Activated CD8-positive, alpha-beta T cell treated with anti-CD3 and anti-CD28 coated beads, Interleukin-2, amount 10 ng/mL, durations not matched to agents 7 days and 5 days (primary cell): ENCODE measurements at regions not wholly inside any gene's neighbourhood (a gene's known extent, or its start where the extent isn't known, plus 50 kb on each side); places are given as distances from the start of the nearest gene placed in this dataset.
"Not testable (repeated sequence)": the region's sequence is repeated elsewhere in the genome, so short reads cannot be mapped to it uniquely, and the experiment has no call there.

Experiments used
- ATAC-seq: fragments of 150-1000 bp; cut with Tn5 transposase; one replicate; pipeline ENCODE4 v1.10.0; 2021; ENCODE audit warnings: moderate library complexity
- CTCF ChIA-PET: fragments of 350-600 bp; sonication (Branson Sonifier 250); formaldehyde crosslinking; loops from one replicate; lab custom pipeline; 2021; ENCODE audit warnings: antibody characterized with exemption; lab: Charles Lee
- POLR2A ChIA-PET: fragments of 350-600 bp; sonication (Branson Sonifier 250); formaldehyde crosslinking; loops from one replicate; lab custom pipeline; 2021; ENCODE audit warnings: antibody characterized with exemption; lab: Charles Lee
- DNase-seq: peaks from one replicate; pipeline ENCODE4 v3.0.0-alpha.2; 2020
- H3K27ac Mint-ChIP-seq: one replicate; pipeline ENCODE4 v1.8.0; 2021; ENCODE audit warnings: mild to moderate bottlenecking, mixed read lengths
- H3K27me3 Mint-ChIP-seq: one replicate; pipeline ENCODE4 v1.8.0; 2021; ENCODE audit warnings: low read depth, mixed read lengths
- H3K36me3 Mint-ChIP-seq: one replicate; pipeline ENCODE4 v1.8.0; 2021; ENCODE audit warnings: low read depth, mixed read lengths
- H3K4me1 Mint-ChIP-seq: one replicate; pipeline ENCODE4 v1.8.0; 2021; ENCODE audit warnings: low read depth, mixed read lengths
- H3K4me3 Mint-ChIP-seq: one replicate; pipeline ENCODE4 v1.8.0; 2021; ENCODE audit warnings: mild to moderate bottlenecking, mixed read lengths
- H3K9me3 Mint-ChIP-seq: one replicate; pipeline ENCODE4 v1.8.0; 2022; ENCODE audit warnings: mixed read lengths; ENCODE audit not compliant: insufficient read depth

DNA sequence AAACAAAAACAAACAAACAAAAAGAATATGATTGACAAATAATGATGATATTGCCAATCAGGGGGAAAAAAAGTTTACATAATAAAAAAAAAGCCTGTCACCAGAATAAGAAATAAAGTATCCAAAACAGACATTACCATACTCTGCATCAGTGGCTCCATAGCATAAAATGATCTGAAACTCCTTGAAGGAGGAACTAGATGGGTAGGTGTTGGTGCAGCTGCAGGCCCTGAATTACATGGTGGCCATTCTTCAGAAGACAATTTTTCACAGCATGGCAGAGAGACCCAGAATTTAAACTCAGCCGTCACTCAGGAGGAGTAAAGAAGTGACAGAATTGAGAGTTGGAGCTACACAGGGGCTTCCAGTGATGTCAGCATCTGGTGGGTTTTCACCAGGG, 60.2 kb downstream of the GLUL start:
- DNase-seq (no peak), ATAC-seq (no peak)
- Mint-ChIP-seq H3K9me3 (no peaks in the 10 kb centered on the region), H3K36me3 (no peaks in the 10 kb centered on the region), H3K4me1 (peaks cover 6% of the 10 kb centered on the region), H3K4me3 (no peak overlapping the region), H3K27me3 (peaks cover 2% of the 10 kb centered on the region), H3K27ac (no peak overlapping the region)
- ChIA-PET POLR2A (no interaction called here), CTCF (no interaction called here)

DNA sequence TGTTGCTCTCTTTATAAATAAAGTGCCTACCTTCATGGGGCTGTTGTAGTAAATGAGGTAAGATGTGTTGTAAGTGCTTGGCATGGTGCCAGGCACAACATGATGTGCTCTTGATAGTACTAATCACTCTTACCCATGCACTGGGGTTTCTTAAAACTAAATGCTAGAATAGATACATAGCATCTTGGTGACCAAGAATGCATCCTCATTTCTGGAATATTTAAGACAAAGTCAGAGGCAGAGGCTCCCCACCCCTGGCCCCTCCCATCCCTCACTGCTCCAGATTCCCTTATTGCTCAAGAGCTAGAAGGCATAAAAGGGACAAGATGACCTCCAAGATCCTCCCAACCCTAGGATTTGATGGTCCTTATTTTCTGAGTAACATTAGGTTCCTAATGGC, 61.3 kb downstream of the GLUL start:
- Mint-ChIP-seq H3K4me3 (no peak overlapping the region), H3K27ac (no peak overlapping the region), H3K4me1 (peaks cover 5% of the 10 kb centered on the region), H3K36me3 (no peaks in the 10 kb centered on the region), H3K27me3 (no peaks in the 10 kb centered on the region), H3K9me3 (no peaks in the 10 kb centered on the region)
- DNase-seq (no peak), ATAC-seq (no peak)
- CTCF ChIA-PET = no interaction called here
- POLR2A ChIA-PET = no interaction called here

DNA sequence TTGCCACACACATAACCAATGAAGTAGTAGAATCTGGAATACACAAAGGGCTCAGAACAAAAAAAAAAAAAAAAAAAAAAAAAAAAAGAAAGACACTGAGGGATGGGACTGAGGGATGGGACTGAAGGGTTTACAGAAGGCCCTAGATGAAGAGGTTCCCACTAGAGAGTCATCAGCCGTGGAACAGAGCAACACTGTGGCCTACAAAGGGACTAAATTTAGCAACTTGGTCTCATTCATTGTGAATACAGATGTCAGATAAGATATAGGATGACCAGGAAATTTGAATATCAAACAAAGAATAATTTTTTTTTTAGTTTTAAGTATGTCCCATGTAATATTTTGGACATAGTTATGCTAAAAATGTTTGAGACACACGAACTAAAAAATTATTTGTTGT, 62.1 kb downstream of the GLUL start:
- Mint-ChIP-seq H3K4me1 (no peaks in the 10 kb centered on the region), H3K36me3 (no peaks in the 10 kb centered on the region), H3K27me3 (no peaks in the 10 kb centered on the region), H3K4me3 (no peak overlapping the region), H3K27ac (no peak overlapping the region), H3K9me3 (no peaks in the 10 kb centered on the region)
- ATAC-seq (no peak), DNase-seq (no peak)
- ChIA-PET POLR2A (no interaction called here), CTCF (no interaction called here)

DNA sequence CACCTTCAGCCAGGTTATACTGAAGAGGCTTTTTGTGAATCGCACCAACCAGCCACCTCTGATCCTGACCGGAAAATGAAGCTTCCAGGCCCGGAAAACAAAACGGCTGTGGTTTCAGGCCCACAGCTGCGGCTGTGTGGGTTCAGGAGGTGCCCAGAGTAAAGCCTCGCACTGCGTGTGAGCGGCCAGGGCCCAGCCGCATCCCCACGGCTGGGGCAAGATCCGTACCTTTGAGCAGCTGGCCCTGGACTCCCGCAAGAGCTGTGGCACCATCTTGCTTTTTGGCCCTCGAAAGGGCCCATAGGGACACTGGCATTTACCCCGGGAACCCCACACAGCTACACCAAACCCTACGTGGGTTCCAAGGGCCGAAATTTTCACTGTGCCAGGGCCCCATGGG, 63.0 kb downstream of the GLUL start:
- H3K27me3 Mint-ChIP-seq = no peaks in the 10 kb centered on the region
- no peaks in the 10 kb centered on the region for H3K4me1 Mint-ChIP-seq
- no peak overlapping the region for H3K27ac Mint-ChIP-seq
- ChIA-PET CTCF (interaction anchor here (1.2 kb wide), 1 partner anchor 8 kb away, joined by 3 read pairs; no protein-coding TSS in a partner anchor), POLR2A (interaction anchor here (0.6 kb wide), 1 partner anchor 387 kb away, joined by 3 read pairs; no protein-coding TSS in a partner anchor)
- ATAC-seq (no peak), DNase-seq (no peak)
- no peak overlapping the region for H3K4me3 Mint-ChIP-seq
- H3K36me3 Mint-ChIP-seq = no peaks in the 10 kb centered on the region
- no peaks in the 10 kb centered on the region for H3K9me3 Mint-ChIP-seq

DNA sequence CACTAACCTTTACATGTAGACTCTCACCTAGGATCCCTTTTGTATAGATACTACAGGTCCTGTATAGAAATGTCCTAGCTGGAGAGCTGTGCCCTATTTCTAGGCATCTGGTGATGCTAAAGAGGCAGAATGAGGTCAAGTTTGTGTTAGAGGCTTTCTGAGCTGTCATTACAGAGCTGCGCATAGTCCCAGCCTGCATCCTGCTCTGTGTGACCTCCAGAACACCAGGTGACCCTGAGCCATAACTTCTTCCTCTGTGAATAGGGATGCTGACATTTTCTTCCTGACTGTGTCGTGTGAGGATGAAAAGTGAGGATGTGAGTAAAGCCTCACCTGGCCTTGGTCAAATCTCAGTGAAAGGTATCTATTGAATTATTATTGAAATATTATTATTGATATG, 66.3 kb downstream of the GLUL start:
- Mint-ChIP-seq H3K36me3 (no peaks in the 10 kb centered on the region), H3K9me3 (no peaks in the 10 kb centered on the region), H3K4me3 (no peak overlapping the region), H3K4me1 (no peaks in the 10 kb centered on the region), H3K27ac (no peak overlapping the region), H3K27me3 (no peaks in the 10 kb centered on the region)
- ATAC-seq = no peak
- CTCF ChIA-PET = interaction anchor here (1.4 kb wide), 1 partner anchor 182 kb away, joined by 3 read pairs; no protein-coding TSS in a partner anchor
- POLR2A ChIA-PET = no interaction called here
- DNase-seq = no peak

DNA sequence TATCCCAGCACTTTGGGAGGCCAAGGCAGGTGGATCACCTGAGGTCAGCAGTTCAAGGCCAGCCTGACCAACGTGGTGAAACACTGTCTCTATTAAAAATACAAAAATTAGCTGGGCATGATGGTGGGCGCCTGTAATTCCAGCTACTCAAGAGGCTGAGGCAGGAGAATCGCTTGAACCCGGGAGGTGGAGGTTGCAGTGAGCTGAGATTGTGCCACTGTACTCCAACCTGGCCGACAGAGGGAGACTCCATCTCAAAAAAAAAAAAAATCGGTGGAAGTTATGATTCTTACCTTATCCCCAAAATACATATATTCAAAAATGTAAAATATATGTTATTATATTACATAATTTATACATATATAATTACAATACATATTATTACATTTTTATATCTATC, 70.1 kb downstream of the GLUL start:
- POLR2A ChIA-PET = not testable (repeated sequence)

DNA sequence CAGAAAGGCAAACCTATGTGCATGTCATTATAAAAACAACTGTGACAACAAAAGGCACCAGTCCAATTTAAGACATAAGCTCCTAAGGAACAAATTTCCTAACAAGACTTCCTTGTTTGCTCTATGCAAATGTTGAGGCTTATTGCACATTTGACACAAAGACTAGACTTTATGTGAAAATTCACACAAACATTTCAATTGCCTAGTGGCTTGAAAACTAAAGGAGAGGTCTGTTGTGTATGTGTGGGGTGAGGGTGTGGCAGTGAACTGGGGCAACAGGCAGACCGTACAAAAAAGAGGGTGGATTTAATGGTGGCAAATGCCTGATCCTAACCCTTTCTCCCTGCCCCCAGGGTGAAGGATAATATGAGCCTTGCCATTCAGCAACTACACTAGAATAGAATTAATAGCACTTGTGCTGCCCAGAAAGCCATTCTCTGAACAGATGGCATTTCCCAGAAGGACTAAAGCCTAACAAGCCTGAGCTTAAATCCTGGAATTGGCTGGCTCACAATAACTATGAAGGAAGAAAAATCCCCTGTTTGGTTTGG, 73.9 kb downstream of the GLUL start:
- Mint-ChIP-seq H3K4me3 (no peak overlapping the region), H3K27me3 (no peaks in the 10 kb centered on the region), H3K9me3 (no peaks in the 10 kb centered on the region), H3K27ac (no peak overlapping the region), H3K4me1 (no peaks in the 10 kb centered on the region), H3K36me3 (no peaks in the 10 kb centered on the region)
- CTCF ChIA-PET = no interaction called here
- POLR2A ChIA-PET = no interaction called here
- ATAC-seq = no peak
- DNase-seq = no peak

More for the DNA sequence above, 70.1 kb downstream of the GLUL start:
- H3K4me3 Mint-ChIP-seq, H3K9me3 Mint-ChIP-seq, H3K27ac Mint-ChIP-seq, ATAC-seq, H3K36me3 Mint-ChIP-seq, DNase-seq, H3K4me1 Mint-ChIP-seq, H3K27me3 Mint-ChIP-seq, CTCF ChIA-PET: not testable (repeated sequence)

DNA sequence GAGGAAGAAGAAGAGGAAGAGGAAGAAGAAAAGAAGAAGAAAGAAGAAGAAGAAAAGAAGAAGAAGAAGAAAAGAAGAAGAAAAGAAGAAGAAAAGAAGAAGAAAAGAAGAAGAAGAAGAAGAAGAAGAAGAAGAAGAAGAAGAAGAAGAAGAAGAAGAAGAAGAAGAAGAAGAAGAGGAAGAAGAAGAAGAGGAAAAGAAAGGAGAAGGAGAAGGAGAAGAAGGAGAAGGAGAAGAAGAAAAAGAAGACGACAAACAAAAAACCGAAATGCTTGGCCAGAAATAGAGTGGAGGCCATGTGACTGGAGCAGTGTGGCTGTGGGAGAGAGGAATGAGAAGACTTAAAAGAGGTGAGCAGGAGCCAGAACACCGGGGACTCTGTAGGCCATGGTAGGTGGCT, 75.1 kb downstream of the GLUL start:
- H3K9me3 Mint-ChIP-seq, ATAC-seq, H3K27me3 Mint-ChIP-seq, CTCF ChIA-PET, POLR2A ChIA-PET, H3K27ac Mint-ChIP-seq, H3K4me1 Mint-ChIP-seq, H3K36me3 Mint-ChIP-seq, DNase-seq, H3K4me3 Mint-ChIP-seq: not testable (repeated sequence)

DNA sequence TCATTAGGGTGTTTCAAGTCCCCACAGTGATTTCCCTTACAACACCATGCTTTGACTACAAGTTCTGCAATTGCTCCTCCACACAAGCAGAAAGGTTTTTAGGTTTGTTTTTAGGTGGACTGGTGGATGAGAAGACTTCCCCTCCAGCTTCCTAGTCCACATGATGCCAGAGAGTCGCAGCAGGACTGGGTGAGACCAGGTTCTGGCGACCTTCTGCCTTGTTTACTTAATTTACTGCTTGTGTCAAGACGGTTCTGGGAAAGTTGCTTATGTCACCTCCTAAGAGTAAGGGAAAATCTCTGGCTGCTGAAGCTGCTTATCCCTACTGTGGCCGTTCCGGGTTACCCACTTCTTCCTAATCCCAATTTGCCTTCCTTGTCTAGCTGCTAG, 76.4 kb downstream of the GLUL start:
- CTCF ChIA-PET = no interaction called here
- Mint-ChIP-seq H3K9me3 (no peaks in the 10 kb centered on the region), H3K4me1 (no peaks in the 10 kb centered on the region), H3K27me3 (peaks cover 1% of the 10 kb centered on the region), H3K4me3 (no peak overlapping the region), H3K36me3 (no peaks in the 10 kb centered on the region), H3K27ac (no peak overlapping the region)
- POLR2A ChIA-PET = no interaction called here
- ATAC-seq (no peak), DNase-seq (no peak)

DNA sequence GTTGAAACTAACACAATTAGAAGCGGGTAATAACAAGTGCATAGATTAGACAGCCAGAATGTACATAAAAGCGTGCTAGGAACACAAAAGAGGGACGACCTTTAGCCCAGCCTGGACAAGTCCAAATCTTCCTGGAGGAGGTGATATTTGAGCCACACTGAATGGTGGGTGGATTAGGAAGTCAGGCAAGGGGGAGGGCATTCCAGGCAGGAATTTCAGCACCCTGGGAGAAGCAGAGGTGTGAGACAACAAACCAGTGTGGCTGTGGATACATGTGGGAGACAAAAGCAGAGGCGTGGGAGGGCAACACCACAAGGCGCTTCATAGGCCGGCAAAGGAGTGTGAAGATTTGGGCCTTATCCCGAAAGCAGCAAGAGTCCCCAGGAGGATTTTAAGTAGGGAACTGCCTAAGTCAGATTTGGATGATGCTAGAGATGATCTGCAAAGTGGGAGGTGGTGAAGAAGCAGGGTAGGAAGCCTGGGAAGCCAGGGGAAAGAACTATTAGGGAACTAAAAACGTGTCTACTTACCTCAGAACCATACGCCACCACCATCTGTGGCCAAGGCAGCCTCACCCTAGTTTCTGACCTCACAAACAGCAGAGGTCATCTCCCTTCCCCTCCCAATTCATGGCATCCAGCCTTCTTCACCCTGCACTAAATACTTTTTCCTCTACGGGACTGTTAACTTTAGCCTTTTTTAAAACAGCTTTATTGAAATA, 81.8 kb downstream of the GLUL start:
- Mint-ChIP-seq H3K36me3 (no peaks in the 10 kb centered on the region), H3K27me3 (peaks cover 1% of the 10 kb centered on the region), H3K4me3 (no peak overlapping the region), H3K9me3 (no peaks in the 10 kb centered on the region), H3K4me1 (no peaks in the 10 kb centered on the region), H3K27ac (no peak overlapping the region)
- ATAC-seq (no peak), DNase-seq (no peak)
- POLR2A ChIA-PET = no interaction called here
- CTCF ChIA-PET = interaction anchor here (2.0 kb wide), 1 partner anchor 167 kb away, joined by 8 read pairs; no protein-coding TSS in a partner anchor

DNA sequence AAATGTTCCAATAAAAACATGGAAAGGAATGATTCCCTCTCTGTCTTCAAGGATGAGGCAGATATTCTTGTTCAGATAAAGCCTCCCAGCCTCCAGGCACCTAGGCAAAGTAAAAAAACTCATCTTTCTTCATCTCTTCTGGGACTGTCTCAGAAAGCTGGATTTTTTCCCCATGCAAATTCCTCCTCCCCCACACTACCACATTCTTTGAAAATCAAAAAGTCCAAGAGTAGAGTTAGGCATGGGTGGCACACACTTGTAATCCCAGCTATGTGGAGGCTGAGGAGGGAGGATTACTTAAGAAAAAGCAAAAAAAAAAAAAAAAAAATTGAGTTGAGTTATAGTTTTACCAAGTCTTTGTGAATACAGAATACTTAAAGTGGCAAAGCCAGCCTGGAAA, 82.8 kb downstream of the GLUL start:
- Mint-ChIP-seq H3K9me3 (no peaks in the 10 kb centered on the region), H3K36me3 (no peaks in the 10 kb centered on the region), H3K4me3 (no peak overlapping the region), H3K27ac (no peak overlapping the region), H3K4me1 (peaks cover 2% of the 10 kb centered on the region), H3K27me3 (peaks cover 1% of the 10 kb centered on the region)
- ChIA-PET POLR2A (no interaction called here), CTCF (no interaction called here)
- ATAC-seq = no peak
- DNase-seq = no peak

DNA sequence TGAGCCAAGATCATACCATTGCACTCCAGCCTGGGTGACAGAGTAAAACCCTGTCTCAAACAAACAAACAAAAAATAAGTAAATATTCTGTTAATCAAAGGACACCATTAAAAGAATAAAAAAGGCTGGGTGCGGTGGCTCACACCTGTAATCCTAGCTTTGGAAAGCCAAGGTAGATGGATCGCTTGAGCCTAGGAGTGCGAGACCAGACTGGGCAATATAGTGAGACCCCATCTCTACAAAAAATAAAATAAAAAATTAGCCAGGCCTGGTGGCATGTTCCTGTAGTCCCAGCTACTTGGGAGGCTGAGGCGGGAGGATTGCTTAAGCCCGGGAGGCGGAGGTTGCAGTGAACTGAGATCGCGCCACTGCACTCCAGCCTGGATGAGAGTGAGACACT, 84.1 kb downstream of the GLUL start:
- CTCF ChIA-PET, H3K4me1 Mint-ChIP-seq, H3K27ac Mint-ChIP-seq, H3K27me3 Mint-ChIP-seq, DNase-seq, ATAC-seq, H3K4me3 Mint-ChIP-seq, H3K36me3 Mint-ChIP-seq, POLR2A ChIA-PET, H3K9me3 Mint-ChIP-seq: not testable (repeated sequence)
